ENCODE measurements at regions not wholly inside any gene's neighbourhood (a gene's known extent, or its start where the extent isn't known, plus 50 kb on each side); places are given as distances from the start of the nearest gene placed in this dataset.

DNA sequence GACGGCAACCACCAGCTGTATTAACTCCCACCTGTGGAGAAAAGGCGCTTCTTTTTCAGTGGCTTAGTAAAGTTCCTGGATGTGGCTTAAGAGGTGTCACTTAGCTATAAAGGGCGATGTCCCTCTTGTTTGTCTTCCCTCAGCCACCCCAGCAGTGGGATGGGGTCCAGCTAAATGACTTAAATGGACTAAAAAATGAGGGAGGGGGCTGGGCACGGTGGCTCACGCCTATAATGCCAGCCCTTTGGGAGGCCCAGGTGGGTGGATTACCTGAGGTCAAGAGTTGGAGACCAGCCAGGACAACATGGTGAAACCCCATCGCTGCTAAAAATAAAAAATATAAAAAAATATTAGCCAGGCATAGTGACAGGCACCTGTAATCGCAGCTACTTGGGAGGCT is 667.5 kb upstream of the RBFOX1 start:
- TF ChIP-seq, protein P1, sequence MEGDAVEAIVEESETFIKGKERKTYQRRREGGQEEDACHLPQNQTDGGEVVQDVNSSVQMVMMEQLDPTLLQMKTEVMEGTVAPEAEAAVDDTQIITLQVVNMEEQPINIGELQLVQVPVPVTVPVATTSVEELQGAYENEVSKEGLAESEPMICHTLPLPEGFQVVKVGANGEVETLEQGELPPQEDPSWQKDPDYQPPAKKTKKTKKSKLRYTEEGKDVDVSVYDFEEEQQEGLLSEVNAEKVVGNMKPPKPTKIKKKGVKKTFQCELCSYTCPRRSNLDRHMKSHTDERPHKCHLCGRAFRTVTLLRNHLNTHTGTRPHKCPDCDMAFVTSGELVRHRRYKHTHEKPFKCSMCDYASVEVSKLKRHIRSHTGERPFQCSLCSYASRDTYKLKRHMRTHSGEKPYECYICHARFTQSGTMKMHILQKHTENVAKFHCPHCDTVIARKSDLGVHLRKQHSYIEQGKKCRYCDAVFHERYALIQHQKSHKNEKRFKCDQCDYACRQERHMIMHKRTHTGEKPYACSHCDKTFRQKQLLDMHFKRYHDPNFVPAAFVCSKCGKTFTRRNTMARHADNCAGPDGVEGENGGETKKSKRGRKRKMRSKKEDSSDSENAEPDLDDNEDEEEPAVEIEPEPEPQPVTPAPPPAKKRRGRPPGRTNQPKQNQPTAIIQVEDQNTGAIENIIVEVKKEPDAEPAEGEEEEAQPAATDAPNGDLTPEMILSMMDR (conservative IDR thresholded peaks at IDR 0.05 in 1 of 2, IDR thresholded peaks at IDR 0.05 in 1 of 2; ENCODE audit: low read depth in 1 of 2, low read length in 2 of 2), result no peak
- TF ChIP-seq EZH2 (IDR thresholded peaks at IDR 0.05; ENCODE audit: low read length, missing control alignments), result no peak

All from fibroblast of lung (primary cell).